ENCODE measurements at regions not wholly inside any gene's neighbourhood (a gene's known extent, or its start where the extent isn't known, plus 50 kb on each side); places are given as distances from the start of the nearest gene placed in this dataset.

DNA sequence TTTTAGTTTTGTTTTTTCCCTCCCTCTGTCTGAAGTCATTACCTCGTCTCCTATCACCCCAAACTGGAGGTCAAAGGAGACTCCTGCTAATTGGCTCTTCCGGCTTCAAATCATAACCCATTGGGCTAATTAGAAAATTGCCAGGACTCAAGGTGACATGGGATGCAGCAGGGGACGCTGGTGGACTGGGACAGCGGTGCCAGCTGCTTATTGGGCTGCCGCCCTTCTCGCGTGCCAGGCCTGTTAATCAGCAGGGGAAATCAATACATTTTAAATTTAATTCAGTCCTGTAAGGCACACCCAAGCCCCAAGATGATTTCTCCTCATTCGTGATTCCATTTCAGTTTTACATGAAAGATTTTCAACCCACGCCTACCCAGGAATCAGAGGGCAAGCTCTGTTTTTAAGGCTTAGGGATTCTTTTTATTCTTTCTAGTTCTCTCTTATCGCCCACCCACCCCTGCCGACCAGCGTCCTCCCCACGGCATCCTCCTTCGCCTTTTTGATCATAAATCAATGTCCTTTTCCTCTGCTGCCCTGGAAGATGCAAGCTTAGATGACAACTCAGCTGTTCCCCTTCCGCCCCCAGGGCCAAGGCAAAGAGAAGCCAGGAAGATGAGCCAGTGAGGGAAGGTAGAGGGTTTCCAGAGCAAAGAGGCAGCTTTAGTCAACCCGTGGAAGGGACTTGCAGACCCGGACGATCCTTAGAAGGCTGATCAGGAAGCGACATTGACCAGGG, 329.6 kb downstream of the UACA start:
- TF ChIP-seq TAF1 (IDR thresholded peaks at IDR 0.05; ENCODE audit: borderline replicate concordance, insufficient read depth, low read length), result no peak
- TF ChIP-seq FOXP2 (optimal IDR thresholded peaks at IDR 0.05; ENCODE audit: borderline replicate concordance, extremely low read depth, extremely low read length, insufficient read depth), result no peak
- no peak for TF ChIP-seq POLR2AphosphoS5 (IDR thresholded peaks at IDR 0.05; ENCODE audit: low read depth, low read length)
- TF ChIP-seq, protein P1, sequence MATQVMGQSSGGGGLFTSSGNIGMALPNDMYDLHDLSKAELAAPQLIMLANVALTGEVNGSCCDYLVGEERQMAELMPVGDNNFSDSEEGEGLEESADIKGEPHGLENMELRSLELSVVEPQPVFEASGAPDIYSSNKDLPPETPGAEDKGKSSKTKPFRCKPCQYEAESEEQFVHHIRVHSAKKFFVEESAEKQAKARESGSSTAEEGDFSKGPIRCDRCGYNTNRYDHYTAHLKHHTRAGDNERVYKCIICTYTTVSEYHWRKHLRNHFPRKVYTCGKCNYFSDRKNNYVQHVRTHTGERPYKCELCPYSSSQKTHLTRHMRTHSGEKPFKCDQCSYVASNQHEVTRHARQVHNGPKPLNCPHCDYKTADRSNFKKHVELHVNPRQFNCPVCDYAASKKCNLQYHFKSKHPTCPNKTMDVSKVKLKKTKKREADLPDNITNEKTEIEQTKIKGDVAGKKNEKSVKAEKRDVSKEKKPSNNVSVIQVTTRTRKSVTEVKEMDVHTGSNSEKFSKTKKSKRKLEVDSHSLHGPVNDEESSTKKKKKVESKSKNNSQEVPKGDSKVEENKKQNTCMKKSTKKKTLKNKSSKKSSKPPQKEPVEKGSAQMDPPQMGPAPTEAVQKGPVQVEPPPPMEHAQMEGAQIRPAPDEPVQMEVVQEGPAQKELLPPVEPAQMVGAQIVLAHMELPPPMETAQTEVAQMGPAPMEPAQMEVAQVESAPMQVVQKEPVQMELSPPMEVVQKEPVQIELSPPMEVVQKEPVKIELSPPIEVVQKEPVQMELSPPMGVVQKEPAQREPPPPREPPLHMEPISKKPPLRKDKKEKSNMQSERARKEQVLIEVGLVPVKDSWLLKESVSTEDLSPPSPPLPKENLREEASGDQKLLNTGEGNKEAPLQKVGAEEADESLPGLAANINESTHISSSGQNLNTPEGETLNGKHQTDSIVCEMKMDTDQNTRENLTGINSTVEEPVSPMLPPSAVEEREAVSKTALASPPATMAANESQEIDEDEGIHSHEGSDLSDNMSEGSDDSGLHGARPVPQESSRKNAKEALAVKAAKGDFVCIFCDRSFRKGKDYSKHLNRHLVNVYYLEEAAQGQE (IDR thresholded peaks at IDR 0.05; ENCODE audit: insufficient read depth in 1 of 2, low read depth in 2 of 2, low read length in 2 of 2), result no peak
- TF ChIP-seq SIN3A (IDR thresholded peaks at IDR 0.05; ENCODE audit: borderline replicate concordance, insufficient read depth, low read length), result no peak

DNA sequence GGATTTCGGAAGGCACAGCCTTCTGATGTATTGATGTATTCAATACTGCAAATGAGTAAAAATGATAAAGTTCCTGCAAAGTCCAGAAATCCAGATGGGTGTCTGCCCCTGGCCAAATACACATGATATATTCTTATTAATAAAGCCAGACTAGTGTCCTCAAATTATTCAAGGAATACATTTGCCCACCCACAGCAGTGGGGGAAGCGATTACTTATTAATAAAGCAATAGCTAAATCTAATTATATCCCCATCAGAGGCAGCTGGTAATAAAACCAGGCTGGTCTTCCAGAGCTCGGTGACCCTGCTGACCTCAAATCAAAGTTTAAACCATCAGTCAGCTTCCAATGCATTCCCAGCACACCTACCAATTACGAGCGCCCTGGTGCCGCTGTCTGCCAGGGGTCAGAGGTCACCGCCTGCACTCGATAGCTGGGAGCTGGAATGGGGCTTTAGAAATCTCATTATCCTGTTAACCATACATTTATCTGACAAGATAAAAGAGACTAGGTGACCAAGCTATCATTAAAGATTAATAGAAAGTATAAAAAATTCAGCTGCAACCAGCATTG, 330.3 kb downstream of the UACA start:
- TF ChIP-seq SIN3A (IDR thresholded peaks at IDR 0.05; ENCODE audit: borderline replicate concordance, insufficient read depth, low read length) (no peak), POLR2AphosphoS5 (IDR thresholded peaks at IDR 0.05; ENCODE audit: low read depth, low read length) (no peak), FOXP2 (optimal IDR thresholded peaks at IDR 0.05; ENCODE audit: borderline replicate concordance, extremely low read depth, extremely low read length, insufficient read depth) (no peak)

DNA sequence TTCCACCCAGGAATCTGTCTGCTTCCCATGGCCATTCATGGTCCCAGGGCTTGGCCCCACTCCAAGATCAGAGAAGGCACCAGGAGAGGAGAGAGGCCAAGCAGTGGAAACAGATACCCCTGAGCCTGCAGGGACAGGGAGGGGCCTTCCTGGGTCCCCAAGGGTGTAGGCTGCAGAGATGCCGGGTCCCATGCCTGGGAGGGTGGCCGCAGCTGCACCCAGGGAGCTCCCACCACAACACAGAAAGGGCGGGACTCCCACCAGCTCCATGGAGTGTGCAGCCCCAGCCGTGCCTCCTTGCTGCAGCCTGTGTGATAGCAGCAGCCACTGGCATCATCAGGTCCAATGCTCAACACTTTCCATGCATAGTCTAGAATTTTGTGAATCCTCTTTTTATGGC, 331.5 kb downstream of the UACA start:
- TF ChIP-seq TAF1 (IDR thresholded peaks at IDR 0.05; ENCODE audit: borderline replicate concordance, insufficient read depth, low read length), result no peak
- TF ChIP-seq, protein P1 (IDR thresholded peaks at IDR 0.05; ENCODE audit: insufficient read depth in 1 of 2, low read depth in 2 of 2, low read length in 2 of 2), result no peak
- no peak for TF ChIP-seq FOXP2 (optimal IDR thresholded peaks at IDR 0.05; ENCODE audit: borderline replicate concordance, extremely low read depth, extremely low read length, insufficient read depth)
- TF ChIP-seq POLR2AphosphoS5 (IDR thresholded peaks at IDR 0.05; ENCODE audit: low read depth, low read length), result no peak

DNA sequence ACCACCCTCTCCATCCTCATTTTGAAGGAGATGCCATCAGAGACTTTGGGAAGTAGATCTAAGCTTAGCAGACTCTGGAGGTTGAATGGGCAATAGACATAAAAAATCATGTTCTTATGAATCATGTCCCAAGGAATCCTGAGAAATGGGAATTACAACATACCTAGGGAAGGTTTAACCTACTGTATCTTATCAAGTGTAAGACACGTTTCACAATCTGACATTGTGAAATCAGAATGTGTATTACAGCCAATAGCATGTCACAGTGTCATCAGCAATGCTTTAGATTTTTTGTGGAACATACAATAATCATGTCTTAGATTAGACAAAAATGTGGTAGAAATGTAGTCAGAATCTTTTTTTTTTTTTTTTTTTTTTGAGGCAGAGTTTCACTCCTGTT, 332.4 kb upstream of the TLE3 start:
- TF ChIP-seq SIN3A (IDR thresholded peaks at IDR 0.05; ENCODE audit: borderline replicate concordance, insufficient read depth, low read length) (no peak), TAF1 (IDR thresholded peaks at IDR 0.05; ENCODE audit: borderline replicate concordance, insufficient read depth, low read length) (no peak), POLR2AphosphoS5 (IDR thresholded peaks at IDR 0.05; ENCODE audit: low read depth, low read length) (no peak), FOXP2 (optimal IDR thresholded peaks at IDR 0.05; ENCODE audit: borderline replicate concordance, extremely low read depth, extremely low read length, insufficient read depth) (no peak)
- TF ChIP-seq, protein P1 (IDR thresholded peaks at IDR 0.05; ENCODE audit: insufficient read depth in 1 of 2, low read depth in 2 of 2, low read length in 2 of 2), result no peak

DNA sequence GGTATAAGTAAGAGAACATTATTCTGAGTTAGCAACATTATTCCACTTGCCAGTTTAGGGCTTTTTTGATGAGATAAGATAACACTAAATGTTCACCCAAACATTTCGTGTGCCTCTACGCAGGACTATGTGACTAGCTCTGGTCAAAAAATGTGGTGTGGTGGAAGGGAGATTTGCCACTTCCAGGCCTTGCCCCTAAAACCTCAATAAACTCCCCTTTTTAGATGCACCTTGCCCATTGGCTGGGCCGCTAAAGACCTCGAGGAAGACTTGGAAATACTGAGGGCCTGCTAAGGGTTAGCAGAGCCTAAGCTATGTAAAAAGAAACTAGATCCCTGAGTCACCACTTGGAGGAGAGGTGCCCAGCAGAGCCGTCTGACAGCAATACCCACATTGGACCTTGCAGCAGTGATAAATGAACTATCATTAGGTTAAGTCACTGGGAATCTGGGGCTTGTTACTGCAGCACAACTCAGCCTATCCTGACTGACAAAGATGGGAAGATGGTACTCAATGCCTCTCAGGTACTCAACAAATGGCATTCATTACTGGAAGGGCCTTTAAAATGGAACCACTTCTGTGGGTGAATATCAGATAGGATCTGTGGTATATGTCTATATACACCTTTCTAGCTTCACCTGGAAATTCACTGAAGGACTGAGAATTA, 331.5 kb upstream of the TLE3 start:
- TF ChIP-seq SIN3A (IDR thresholded peaks at IDR 0.05; ENCODE audit: borderline replicate concordance, insufficient read depth, low read length), result no peak
- TF ChIP-seq, protein P1 (IDR thresholded peaks at IDR 0.05; ENCODE audit: insufficient read depth in 1 of 2, low read depth in 2 of 2, low read length in 2 of 2), result no peak
- no peak for TF ChIP-seq FOXP2 (optimal IDR thresholded peaks at IDR 0.05; ENCODE audit: borderline replicate concordance, extremely low read depth, extremely low read length, insufficient read depth)
- TF ChIP-seq TAF1 (IDR thresholded peaks at IDR 0.05; ENCODE audit: borderline replicate concordance, insufficient read depth, low read length), result no peak
- no peak for TF ChIP-seq POLR2AphosphoS5 (IDR thresholded peaks at IDR 0.05; ENCODE audit: low read depth, low read length)
